ENCODE measurements at regions not wholly inside any gene's neighbourhood (a gene's known extent, or its start where the extent isn't known, plus 50 kb on each side); places are given as distances from the start of the nearest gene placed in this dataset.

DNA sequence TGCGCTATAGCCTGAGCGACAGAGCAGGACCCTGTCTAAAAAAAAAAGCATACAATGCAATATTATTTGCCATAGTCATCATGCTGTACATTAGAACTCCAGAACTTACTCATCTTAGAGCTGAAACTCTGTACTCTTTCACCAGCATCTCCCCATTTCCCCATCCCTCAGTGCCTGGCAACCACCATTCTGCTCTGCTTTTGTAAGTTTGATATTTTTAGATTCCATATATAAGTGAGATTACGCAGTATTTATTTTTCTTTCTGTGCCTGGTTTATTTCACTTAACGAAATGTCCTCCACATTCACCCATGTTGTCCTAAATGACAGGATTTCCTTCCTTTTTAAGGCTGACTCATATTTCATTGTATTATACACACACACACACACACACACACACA is 121.8 kb downstream of the BBS10 start:
- no peak for TF ChIP-seq POLR2A (IDR thresholded peaks at IDR 0.05)
- TF ChIP-seq, protein P1, sequence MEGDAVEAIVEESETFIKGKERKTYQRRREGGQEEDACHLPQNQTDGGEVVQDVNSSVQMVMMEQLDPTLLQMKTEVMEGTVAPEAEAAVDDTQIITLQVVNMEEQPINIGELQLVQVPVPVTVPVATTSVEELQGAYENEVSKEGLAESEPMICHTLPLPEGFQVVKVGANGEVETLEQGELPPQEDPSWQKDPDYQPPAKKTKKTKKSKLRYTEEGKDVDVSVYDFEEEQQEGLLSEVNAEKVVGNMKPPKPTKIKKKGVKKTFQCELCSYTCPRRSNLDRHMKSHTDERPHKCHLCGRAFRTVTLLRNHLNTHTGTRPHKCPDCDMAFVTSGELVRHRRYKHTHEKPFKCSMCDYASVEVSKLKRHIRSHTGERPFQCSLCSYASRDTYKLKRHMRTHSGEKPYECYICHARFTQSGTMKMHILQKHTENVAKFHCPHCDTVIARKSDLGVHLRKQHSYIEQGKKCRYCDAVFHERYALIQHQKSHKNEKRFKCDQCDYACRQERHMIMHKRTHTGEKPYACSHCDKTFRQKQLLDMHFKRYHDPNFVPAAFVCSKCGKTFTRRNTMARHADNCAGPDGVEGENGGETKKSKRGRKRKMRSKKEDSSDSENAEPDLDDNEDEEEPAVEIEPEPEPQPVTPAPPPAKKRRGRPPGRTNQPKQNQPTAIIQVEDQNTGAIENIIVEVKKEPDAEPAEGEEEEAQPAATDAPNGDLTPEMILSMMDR (IDR thresholded peaks at IDR 0.05), result no peak
